HEK293 (cell line): ENCODE measurements at regions not wholly inside any gene's neighbourhood (a gene's known extent, or its start where the extent isn't known, plus 50 kb on each side); places are given as distances from the start of the nearest gene placed in this dataset.
A peak's percentile ranks its signal among the peaks of the same experiment; 100 is the strongest.
"Not testable (repeated sequence)": the region's sequence is repeated elsewhere in the genome, so short reads cannot be mapped to it uniquely, and the experiment has no call there.

Source experiments
- CTCF ChIA-PET: fragments of 350-600 bp; formaldehyde crosslinking; extraction: SDS; loops from one replicate; lab custom pipeline; 2021; ENCODE audit warnings: antibody characterized with exemption; lab: Yijun Ruan, JAX
- POLR2A ChIA-PET: fragments of 300-600 bp; formaldehyde crosslinking; extraction: SDS; loops from one replicate; lab custom pipeline; 2020; ENCODE audit warnings: antibody characterized with exemption, inconsistent platforms; lab: Yijun Ruan, JAX
- H3K27ac ChIP-seq: fragments of 200-500 bp; sonication (Bioruptor generic); 2 replicates; pipeline ENCODE4 v1.5.1; 2014; ENCODE audit warnings: low read depth, low read length, control low read depth, inconsistent platforms; ENCODE audit errors: extremely low read depth
- H3K36me3 ChIP-seq, 2 experiments: fragments of 200-500 bp in 1 of 2; sonication (Bioruptor generic) in 1 of 2; 1 replicate in 1 of 2; 2 replicates in 1 of 2; pipeline ENCODE4 v1.5.1; 2014 to 2017; ENCODE audit warnings: inconsistent platforms in 2 of 2, low read length in 2 of 2; ENCODE audit not compliant: control insufficient read depth in 2 of 2, insufficient read depth in 1 of 2
- H3K4me1 ChIP-seq: fragments of 200-500 bp; sonication (Bioruptor generic); 2 replicates; pipeline ENCODE4 v1.5.1; 2014; ENCODE audit warnings: mild to moderate bottlenecking, low read length, inconsistent platforms; ENCODE audit not compliant: control insufficient read depth, insufficient read depth
- H3K4me3 ChIP-seq: 2 replicates; pipeline ENCODE4 v1.5.1; 2011; ENCODE audit warnings: low read depth, mild to moderate bottlenecking, control low read depth, low read length, moderate library complexity
- H3K9me3 ChIP-seq: fragments of 200-500 bp; sonication (Bioruptor generic); 2 replicates; pipeline ENCODE4 v1.5.1; 2014; ENCODE audit warnings: low read depth, low read length, inconsistent platforms; ENCODE audit not compliant: control insufficient read depth, insufficient read depth
- RBAK ChIP-seq: fragments of 450-650 bp; formaldehyde crosslinking; IDR thresholded peaks from 2 replicates; pipeline ENCODE4 v1.5.1; 2016; ENCODE audit warnings: missing biosample characterization, missing genetic modification characterization
- ZFP3 ChIP-seq: fragments of 450-650 bp; formaldehyde crosslinking; IDR thresholded peaks from 2 replicates; pipeline ENCODE4 v1.5.1; 2016; ENCODE audit warnings: low read depth, missing biosample characterization, missing genetic modification characterization
- ZNF10 ChIP-seq: fragments of 450-650 bp; formaldehyde crosslinking; IDR thresholded peaks from 2 replicates; pipeline ENCODE4 v1.5.1; 2017; ENCODE audit warnings: missing biosample characterization, missing genetic modification characterization
- ZNF133 ChIP-seq: fragments of 450-650 bp; formaldehyde crosslinking; IDR thresholded peaks from 2 replicates; pipeline ENCODE4 v1.5.1; 2016; ENCODE audit warnings: missing biosample characterization, missing genetic modification characterization
- ZNF146 ChIP-seq: fragments of 450-650 bp; formaldehyde crosslinking; IDR thresholded peaks from 2 replicates; pipeline ENCODE4 v1.5.1; 2016; ENCODE audit warnings: missing biosample characterization, missing genetic modification characterization
- ZNF292 ChIP-seq: fragments of 450-650 bp; formaldehyde crosslinking; IDR thresholded peaks from 2 replicates; pipeline ENCODE4 v1.5.1; 2016; ENCODE audit warnings: low read depth, missing biosample characterization, missing genetic modification characterization, borderline replicate concordance
- ZNF529 ChIP-seq: fragments of 450-650 bp; formaldehyde crosslinking; IDR thresholded peaks from 2 replicates; pipeline ENCODE4 v1.5.1; 2017; ENCODE audit warnings: missing genetic modification characterization, missing biosample characterization; ENCODE audit not compliant: insufficient replicate concordance
- ZNF623 ChIP-seq: fragments of 450-650 bp; formaldehyde crosslinking; IDR thresholded peaks from 2 replicates; pipeline ENCODE4 v1.5.1; 2016; ENCODE audit warnings: missing biosample characterization, missing genetic modification characterization
- ZSCAN30 ChIP-seq: fragments of 450-650 bp; IDR thresholded peaks from 2 replicates; pipeline ENCODE4 v1.5.1; 2018; ENCODE audit warnings: missing biosample characterization, mild to moderate bottlenecking, missing genetic modification characterization, moderate library complexity
- TF ChIP-seq, protein P1 (sequence below): fragments of 450-650 bp; formaldehyde crosslinking; conservative IDR thresholded peaks from 2 replicates; pipeline ENCODE4 v1.5.1; 2016; ENCODE audit warnings: low read depth, missing biosample characterization, missing genetic modification characterization
- TF ChIP-seq, protein P2 (sequence below): fragments of 450-650 bp; formaldehyde crosslinking; IDR thresholded peaks from 2 replicates; pipeline ENCODE4 v1.5.1; 2017; ENCODE audit warnings: missing biosample characterization, missing genetic modification characterization
- TF ChIP-seq, protein P3 (sequence below): fragments of 450-650 bp; IDR thresholded peaks from 2 replicates; pipeline ENCODE4 v1.5.1; 2018; ENCODE audit warnings: missing biosample characterization, missing genetic modification characterization

DNA sequence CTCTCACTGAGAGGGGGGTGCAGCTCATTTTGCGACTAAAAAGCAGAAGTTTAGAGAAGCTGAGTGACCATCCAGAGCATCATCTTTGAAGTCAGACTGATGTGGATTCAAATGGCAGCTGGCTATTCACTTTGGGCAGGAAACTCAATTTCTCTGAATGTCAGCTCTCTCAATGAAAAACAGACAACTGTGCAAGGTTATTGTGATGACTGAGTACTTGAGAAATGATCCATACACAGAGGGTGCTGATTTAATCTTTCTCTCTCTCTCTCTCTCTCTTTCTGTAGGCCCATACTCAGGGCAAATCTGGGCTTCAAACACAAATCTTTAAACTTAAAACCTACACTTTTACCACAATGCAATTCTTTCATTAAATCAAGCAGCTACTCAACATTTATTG, 185.8 kb upstream of the SLIT2 start:
- no peaks in the 10 kb centered on the region for H3K4me1 ChIP-seq
- H3K4me3 ChIP-seq, result no peak overlapping the region
- no peaks in the 10 kb centered on the region for H3K36me3 ChIP-seq
- no peak for TF ChIP-seq ZNF292
- TF ChIP-seq, protein P1, sequence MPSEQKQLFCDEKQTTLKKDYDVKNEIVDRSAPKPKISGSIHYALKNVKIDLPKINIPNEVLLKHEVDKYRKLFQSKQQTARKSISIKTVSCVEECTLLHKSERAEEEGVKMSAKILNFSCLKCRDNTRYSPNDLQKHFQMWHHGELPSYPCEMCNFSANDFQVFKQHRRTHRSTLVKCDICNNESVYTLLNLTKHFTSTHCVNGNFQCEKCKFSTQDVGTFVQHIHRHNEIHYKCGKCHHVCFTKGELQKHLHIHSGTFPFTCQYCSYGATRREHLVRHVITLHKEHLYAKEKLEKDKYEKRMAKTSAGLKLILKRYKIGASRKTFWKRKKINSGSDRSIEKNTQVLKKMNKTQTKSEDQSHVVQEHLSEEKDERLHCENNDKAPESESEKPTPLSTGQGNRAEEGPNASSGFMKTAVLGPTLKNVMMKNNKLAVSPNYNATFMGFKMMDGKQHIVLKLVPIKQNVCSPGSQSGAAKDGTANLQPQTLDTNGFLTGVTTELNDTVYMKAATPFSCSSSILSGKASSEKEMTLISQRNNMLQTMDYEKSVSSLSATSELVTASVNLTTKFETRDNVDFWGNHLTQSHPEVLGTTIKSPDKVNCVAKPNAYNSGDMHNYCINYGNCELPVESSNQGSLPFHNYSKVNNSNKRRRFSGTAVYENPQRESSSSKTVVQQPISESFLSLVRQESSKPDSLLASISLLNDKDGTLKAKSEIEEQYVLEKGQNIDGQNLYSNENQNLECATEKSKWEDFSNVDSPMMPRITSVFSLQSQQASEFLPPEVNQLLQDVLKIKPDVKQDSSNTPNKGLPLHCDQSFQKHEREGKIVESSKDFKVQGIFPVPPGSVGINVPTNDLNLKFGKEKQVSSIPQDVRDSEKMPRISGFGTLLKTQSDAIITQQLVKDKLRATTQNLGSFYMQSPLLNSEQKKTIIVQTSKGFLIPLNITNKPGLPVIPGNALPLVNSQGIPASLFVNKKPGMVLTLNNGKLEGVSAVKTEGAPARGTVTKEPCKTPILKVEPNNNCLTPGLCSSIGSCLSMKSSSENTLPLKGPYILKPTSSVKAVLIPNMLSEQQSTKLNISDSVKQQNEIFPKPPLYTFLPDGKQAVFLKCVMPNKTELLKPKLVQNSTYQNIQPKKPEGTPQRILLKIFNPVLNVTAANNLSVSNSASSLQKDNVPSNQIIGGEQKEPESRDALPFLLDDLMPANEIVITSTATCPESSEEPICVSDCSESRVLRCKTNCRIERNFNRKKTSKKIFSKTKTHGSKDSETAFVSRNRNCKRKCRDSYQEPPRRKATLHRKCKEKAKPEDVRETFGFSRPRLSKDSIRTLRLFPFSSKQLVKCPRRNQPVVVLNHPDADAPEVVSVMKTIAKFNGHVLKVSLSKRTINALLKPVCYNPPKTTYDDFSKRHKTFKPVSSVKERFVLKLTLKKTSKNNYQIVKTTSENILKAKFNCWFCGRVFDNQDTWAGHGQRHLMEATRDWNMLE (tag by site-specific recombination), result no peak
- ChIA-PET CTCF (interaction anchor here (0.6 kb wide), 1 partner anchor 840 kb away, joined by 3 read pairs; no protein-coding TSS in a partner anchor), POLR2A (no interaction called here)
- no peaks in the 10 kb centered on the region for H3K9me3 ChIP-seq
- H3K27ac ChIP-seq, result no peak overlapping the region

DNA sequence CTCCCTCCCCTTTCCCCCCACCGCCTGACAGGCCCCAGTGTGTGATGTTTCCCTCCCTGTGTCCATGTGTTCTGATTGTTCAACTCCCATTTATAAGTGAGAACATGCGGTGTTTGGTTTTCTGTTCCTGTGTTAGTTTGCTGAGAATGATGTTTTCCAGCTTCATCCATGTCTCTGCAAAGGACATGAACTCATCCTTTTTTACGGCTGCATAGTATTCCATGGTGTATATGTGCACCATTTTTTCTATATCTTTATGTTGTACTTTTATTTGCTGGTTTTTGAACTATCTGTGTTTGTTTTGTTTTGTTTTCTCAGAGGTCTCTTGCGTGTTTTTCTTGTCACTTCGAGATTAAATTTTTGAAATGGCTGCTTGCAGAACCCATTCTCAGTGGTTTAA, 188.8 kb upstream of the SLIT2 start:
- POLR2A ChIA-PET, H3K4me3 ChIP-seq, H3K9me3 ChIP-seq, H3K27ac ChIP-seq, H3K36me3 ChIP-seq, H3K4me1 ChIP-seq, CTCF ChIA-PET: not testable (repeated sequence)
- peak; percentile 80 for TF ChIP-seq ZNF146 (tag by site-specific recombination)

DNA sequence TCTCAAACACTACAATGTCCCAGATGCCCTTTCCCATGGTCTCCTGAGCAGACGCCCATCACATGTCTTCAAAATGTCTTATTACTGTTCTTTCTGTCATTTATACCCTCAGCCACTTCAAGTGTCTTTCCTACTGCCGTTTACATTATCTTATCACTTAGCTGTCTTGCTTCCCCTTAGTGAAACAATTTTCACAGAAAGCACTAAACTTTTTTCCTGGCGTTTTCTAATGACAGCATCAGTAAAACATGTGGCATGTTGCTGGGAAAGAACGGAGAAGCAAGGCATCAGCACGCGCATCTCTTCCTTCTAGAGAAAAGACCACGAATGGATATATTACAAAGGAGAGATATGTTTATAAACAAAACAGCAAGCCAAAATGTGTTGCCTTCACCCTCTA, 189.7 kb upstream of the SLIT2 start:
- TF ChIP-seq ZNF623, result no peak
- TF ChIP-seq ZFP3 (tag by site-specific recombination), result no peak
- TF ChIP-seq ZNF529 (tag by site-specific recombination), result no peak
- no peak for TF ChIP-seq ZSCAN30 (tag by site-specific recombination)
- TF ChIP-seq ZNF10 (tag by site-specific recombination), result no peak
- no peak for TF ChIP-seq ZNF133 (tag by site-specific recombination)
- H3K27ac ChIP-seq, result no peak overlapping the region
- H3K9me3 ChIP-seq, result no peaks in the 10 kb centered on the region
- no peak overlapping the region for H3K4me3 ChIP-seq
- no peaks in the 10 kb centered on the region for H3K4me1 ChIP-seq
- no peaks in the 10 kb centered on the region for H3K36me3 ChIP-seq
- POLR2A ChIA-PET, result no interaction called here
- CTCF ChIA-PET, result no interaction called here

DNA sequence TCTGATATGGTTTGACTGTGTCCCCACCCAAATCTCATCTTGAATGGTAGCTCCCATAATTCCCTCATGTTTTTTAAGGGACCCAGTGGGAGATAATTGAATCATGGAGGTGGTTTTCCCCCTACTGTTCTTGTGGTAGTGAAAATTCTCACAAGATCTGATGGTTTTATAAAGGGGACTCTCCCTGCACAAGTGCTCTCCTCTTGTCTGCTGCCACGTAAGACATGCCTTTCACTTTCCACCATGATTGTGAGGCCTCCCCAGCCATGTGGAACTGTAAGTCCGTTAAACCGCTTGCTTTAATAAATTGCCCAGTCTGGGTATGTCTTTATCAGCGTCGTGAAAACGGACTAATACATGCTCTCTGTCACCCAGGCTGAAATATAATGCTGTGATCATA, 200.9 kb upstream of the SLIT2 start:
- H3K36me3 ChIP-seq, result no peaks in the 10 kb centered on the region
- H3K27ac ChIP-seq, result no peak overlapping the region
- CTCF ChIA-PET, result no interaction called here
- H3K9me3 ChIP-seq, result no peaks in the 10 kb centered on the region
- TF ChIP-seq, protein P2, sequence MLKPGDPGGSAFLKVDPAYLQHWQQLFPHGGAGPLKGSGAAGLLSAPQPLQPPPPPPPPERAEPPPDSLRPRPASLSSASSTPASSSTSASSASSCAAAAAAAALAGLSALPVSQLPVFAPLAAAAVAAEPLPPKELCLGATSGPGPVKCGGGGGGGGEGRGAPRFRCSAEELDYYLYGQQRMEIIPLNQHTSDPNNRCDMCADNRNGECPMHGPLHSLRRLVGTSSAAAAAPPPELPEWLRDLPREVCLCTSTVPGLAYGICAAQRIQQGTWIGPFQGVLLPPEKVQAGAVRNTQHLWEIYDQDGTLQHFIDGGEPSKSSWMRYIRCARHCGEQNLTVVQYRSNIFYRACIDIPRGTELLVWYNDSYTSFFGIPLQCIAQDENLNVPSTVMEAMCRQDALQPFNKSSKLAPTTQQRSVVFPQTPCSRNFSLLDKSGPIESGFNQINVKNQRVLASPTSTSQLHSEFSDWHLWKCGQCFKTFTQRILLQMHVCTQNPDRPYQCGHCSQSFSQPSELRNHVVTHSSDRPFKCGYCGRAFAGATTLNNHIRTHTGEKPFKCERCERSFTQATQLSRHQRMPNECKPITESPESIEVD, result no peak
- TF ChIP-seq RBAK (tag by site-specific recombination), result no peak
- TF ChIP-seq, protein P3, sequence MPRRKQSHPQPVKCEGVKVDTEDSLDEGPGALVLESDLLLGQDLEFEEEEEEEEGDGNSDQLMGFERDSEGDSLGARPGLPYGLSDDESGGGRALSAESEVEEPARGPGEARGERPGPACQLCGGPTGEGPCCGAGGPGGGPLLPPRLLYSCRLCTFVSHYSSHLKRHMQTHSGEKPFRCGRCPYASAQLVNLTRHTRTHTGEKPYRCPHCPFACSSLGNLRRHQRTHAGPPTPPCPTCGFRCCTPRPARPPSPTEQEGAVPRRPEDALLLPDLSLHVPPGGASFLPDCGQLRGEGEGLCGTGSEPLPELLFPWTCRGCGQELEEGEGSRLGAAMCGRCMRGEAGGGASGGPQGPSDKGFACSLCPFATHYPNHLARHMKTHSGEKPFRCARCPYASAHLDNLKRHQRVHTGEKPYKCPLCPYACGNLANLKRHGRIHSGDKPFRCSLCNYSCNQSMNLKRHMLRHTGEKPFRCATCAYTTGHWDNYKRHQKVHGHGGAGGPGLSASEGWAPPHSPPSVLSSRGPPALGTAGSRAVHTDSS (tag by site-specific recombination), result no peak
- TF ChIP-seq, all 188 proteins: peak for 0
- H3K4me1 ChIP-seq, result no peaks in the 10 kb centered on the region
- no peak overlapping the region for H3K4me3 ChIP-seq
- POLR2A ChIA-PET, result no interaction called here
